Thoracic aorta (tissue), 2 donors: ENCODE measurements at regions not wholly inside any gene's neighbourhood (a gene's known extent, or its start where the extent isn't known, plus 50 kb on each side); places are given as distances from the start of the nearest gene placed in this dataset.
A peak's percentile ranks its signal among the peaks of the same experiment; 100 is the strongest.
"Not testable (repeated sequence)": the region's sequence is repeated elsewhere in the genome, so short reads cannot be mapped to it uniquely, and the experiment has no call there.

Experiments
- ATAC-seq: fragments of 150-250 bp; one replicate; pipeline ENCODE4 v1.8.0; 2017; ENCODE audit warnings: low read depth; ENCODE audit not compliant: insufficient number of reproducible peaks, low FRiP score
- DNase-seq: peaks from one replicate; pipeline ENCODE4 v3.0.0-alpha.2; 2020; ENCODE audit warnings: low spot score
- H3K27ac ChIP-seq, 2 donors: fragments of 200-600 bp; sonication (generic); 1 replicate in 1 of 2; 2 replicates in 1 of 2; pipeline ENCODE4 v1.5.1; 2016; ENCODE audit warnings: mild to moderate bottlenecking in 2 of 2, moderate library complexity in 2 of 2
- H3K27me3 ChIP-seq: fragments of 200-600 bp; sonication (generic); replicated peaks from 2 replicates; pipeline ENCODE4 v1.6.0; 2016; ENCODE audit warnings: mild to moderate bottlenecking; ENCODE audit not compliant: insufficient read depth
- H3K36me3 ChIP-seq: fragments of 200-600 bp; sonication (generic); one replicate; pipeline ENCODE4 v1.5.1; 2016
- H3K4me1 ChIP-seq, 2 donors: fragments of 200-600 bp; sonication (generic); 1 replicate in 1 of 2; 2 replicates in 1 of 2; pipeline versions ENCODE4 v1.5.1 to v1.6.0; 2016; ENCODE audit warnings: low read depth in 2 of 2, mild to moderate bottlenecking in 1 of 2; ENCODE audit not compliant: control insufficient read depth in 1 of 2
- H3K4me3 ChIP-seq: fragments of 200-600 bp; sonication (generic); 2 replicates; pipeline ENCODE4 v1.5.1; 2016; ENCODE audit warnings: mild to moderate bottlenecking
- H3K9me3 ChIP-seq: fragments of 200-600 bp; sonication (generic); 2 replicates; pipeline ENCODE4 v1.5.1; 2016
- TF ChIP-seq, protein P1 (sequence below): fragments of 200-600 bp; sonication (generic); IDR thresholded peaks from one replicate; pipeline ENCODE4 v1.5.1; 2019; ENCODE audit warnings: antibody characterized with exemption

DNA sequence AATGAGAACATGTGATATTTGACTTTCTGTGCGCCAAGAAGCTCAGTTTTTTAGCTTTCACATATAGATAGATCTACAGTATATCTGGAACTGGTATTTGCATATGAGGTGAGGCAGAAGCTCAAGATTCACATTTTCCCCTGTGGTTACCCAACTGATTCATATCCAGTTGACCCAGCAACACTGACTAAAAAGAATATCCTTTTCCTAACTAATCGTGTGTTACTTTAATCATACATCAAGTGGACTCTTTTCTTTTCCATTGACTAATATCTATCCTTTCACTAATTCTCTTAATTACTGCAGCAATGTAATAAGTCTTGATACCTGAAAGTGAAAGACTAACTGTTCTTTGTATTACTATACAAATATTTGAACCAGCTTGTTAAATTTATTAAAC, 236.1 kb downstream of the AEBP2 start:
- TF ChIP-seq, protein P1, sequence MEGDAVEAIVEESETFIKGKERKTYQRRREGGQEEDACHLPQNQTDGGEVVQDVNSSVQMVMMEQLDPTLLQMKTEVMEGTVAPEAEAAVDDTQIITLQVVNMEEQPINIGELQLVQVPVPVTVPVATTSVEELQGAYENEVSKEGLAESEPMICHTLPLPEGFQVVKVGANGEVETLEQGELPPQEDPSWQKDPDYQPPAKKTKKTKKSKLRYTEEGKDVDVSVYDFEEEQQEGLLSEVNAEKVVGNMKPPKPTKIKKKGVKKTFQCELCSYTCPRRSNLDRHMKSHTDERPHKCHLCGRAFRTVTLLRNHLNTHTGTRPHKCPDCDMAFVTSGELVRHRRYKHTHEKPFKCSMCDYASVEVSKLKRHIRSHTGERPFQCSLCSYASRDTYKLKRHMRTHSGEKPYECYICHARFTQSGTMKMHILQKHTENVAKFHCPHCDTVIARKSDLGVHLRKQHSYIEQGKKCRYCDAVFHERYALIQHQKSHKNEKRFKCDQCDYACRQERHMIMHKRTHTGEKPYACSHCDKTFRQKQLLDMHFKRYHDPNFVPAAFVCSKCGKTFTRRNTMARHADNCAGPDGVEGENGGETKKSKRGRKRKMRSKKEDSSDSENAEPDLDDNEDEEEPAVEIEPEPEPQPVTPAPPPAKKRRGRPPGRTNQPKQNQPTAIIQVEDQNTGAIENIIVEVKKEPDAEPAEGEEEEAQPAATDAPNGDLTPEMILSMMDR = no peak
- no peaks in the 10 kb centered on the region for H3K27me3 ChIP-seq
- no peak for ATAC-seq
- no peak overlapping the region for H3K4me3 ChIP-seq
- peaks cover 3% of the 10 kb centered on the region for H3K9me3 ChIP-seq
- H3K36me3 ChIP-seq = no peaks in the 10 kb centered on the region
- no peak for DNase-seq
- peaks cover 0 to 10% of the 10 kb centered on the region in 2 donors for H3K4me1 ChIP-seq
- no peak overlapping the region for H3K27ac ChIP-seq

DNA sequence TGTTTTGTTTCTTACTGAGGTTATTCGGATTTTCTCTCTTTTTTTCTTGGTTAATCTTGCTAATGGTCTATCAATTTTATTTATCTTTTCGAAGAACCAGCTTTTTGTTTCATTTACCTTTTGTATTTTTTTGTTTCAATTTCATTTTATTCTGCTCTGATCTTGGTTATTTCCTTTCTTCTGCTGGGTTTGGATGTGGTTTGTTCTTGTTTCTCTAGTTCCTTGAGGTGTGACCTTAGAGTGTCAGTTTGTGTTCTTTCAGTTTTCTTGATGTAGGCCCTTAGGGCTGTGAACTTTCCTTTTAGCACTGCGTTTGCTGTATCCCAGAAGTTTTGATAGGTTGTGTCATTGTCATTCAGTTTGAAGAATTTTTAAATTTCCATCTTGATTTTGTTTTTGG, 239.2 kb downstream of the AEBP2 start:
- H3K4me3 ChIP-seq, H3K4me1 ChIP-seq, H3K36me3 ChIP-seq, ATAC-seq, H3K9me3 ChIP-seq, H3K27ac ChIP-seq, H3K27me3 ChIP-seq, DNase-seq: not testable (repeated sequence)

DNA sequence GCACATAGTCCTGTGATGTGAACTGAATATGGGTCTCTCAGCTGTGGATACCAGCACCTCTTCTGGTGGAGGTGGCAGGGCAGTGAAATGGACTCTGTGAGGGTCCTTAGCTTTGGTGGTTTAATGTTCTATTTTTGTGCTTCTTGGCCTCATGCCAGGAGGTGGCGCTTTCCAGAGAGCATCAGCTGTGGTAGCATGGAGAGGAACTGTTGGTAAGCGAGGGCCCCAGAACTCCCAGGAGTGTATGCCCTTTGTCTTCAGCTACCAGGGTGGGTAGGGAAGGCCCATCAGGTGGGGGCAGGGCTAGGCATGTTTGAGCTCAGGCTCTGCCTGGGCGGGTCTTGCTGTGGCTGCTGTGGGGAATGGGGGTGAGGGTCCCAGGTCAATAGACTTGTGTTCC, 241.7 kb downstream of the AEBP2 start:
- H3K36me3 ChIP-seq = no peaks in the 10 kb centered on the region
- H3K27ac ChIP-seq = no peak overlapping the region
- DNase-seq (no peak), ATAC-seq (no peak)
- TF ChIP-seq, protein P1 = no peak
- no peaks in the 10 kb centered on the region for H3K27me3 ChIP-seq
- peaks cover 7 to 10% of the 10 kb centered on the region in 2 donors for H3K4me1 ChIP-seq
- peaks cover 3% of the 10 kb centered on the region for H3K9me3 ChIP-seq
- H3K4me3 ChIP-seq = no peak overlapping the region

DNA sequence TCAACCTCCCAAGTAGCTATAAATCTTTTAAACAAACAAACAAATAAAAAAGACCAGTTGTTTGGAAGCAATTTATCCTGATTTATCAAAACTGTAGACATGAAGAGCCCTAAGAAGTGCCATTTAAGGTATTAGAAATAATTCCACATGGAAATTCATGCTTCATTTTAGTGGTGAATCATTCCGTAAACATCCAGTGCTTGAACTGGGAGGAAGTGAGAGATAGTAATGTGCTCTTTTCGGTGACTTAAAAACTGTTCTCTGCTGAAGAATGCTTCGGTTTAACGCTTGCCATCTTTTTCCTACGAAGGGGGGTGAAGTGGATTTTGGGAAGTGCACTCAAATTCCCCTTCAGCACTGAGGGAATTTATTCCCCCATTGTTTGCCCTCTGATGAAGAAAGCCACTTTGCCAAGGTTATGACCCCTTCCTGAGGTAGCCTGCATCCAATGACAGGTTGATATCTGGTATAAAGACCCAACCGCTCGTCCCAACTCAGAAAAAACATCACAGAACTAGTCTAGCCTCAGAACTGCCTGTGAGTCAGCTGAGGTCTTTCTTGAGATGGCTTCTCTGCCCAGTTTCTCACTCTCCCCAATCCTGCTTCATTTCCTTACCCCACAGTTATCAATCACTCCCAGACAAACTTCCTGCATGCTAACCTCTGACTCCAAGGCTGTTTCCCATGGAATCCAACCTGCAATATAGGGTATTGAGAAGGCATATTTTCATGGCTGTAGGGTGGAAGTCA, 244.1 kb downstream of the AEBP2 start:
- Histone ChIP-seq H3K4me1 (peaks cover 7 to 12% of the 10 kb centered on the region in 2 donors), H3K9me3 (peaks cover 3% of the 10 kb centered on the region), H3K27me3 (no peaks in the 10 kb centered on the region), H3K36me3 (no peaks in the 10 kb centered on the region), H3K4me3 (no peak overlapping the region), H3K27ac (peak overlapping the region; percentile 65 to 68)
- TF ChIP-seq, protein P1 = no peak
- ATAC-seq (peak; percentile 80), DNase-seq (no peak)

DNA sequence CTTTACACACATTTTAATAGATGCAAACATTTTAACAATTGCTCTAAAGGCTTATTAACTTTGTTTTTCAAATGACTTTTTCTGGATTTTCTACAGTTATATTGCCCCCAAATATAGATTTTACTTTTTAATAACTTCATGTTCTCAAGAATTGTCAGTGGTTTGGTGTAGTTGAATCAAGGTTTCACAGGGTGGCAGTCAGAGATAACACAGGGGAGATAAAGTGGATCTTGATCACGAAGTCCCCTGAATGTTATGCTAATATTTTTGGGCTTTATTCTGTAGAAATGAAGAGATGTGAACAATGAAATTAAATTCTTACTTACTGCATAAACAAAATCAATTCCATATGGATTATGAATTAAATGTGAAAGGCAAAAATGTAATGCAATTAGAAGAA, 248.1 kb downstream of the AEBP2 start:
- H3K36me3 ChIP-seq = no peaks in the 10 kb centered on the region
- ATAC-seq (no peak), DNase-seq (no peak)
- peaks cover 11 to 16% of the 10 kb centered on the region in 2 donors for H3K4me1 ChIP-seq
- H3K4me3 ChIP-seq = no peak overlapping the region
- no peak overlapping the region for H3K27ac ChIP-seq
- TF ChIP-seq, protein P1 = no peak
- no peaks in the 10 kb centered on the region for H3K27me3 ChIP-seq
- H3K9me3 ChIP-seq = no peaks in the 10 kb centered on the region

DNA sequence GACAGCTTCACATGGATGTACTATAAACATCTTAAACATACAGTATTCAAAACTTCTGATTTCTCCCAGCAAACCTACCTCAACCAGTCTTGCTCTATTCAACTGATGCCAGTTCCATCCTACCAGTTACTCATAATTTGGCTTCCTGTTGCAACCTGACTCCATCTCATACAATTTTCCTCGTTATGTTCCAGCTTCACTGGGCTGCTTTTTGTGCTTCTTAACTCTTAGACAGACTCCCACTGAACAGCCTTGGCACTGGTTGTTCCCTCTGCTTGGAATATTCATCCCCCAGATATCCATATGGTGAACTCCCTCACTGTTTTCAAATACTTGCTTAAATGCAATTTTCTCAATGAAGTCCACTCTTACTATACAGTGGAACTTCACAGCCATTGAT, 249.2 kb downstream of the AEBP2 start:
- no peaks in the 10 kb centered on the region for H3K9me3 ChIP-seq
- no peaks in the 10 kb centered on the region for H3K27me3 ChIP-seq
- H3K27ac ChIP-seq = no peak overlapping the region
- peaks cover 4 to 9% of the 10 kb centered on the region in 2 donors for H3K4me1 ChIP-seq
- DNase-seq (no peak), ATAC-seq (peak; percentile 56)
- no peak overlapping the region for H3K4me3 ChIP-seq
- TF ChIP-seq, protein P1 = no peak
- H3K36me3 ChIP-seq = no peaks in the 10 kb centered on the region
